ENCODE measurements at regions not wholly inside any gene's neighbourhood (a gene's known extent, or its start where the extent isn't known, plus 50 kb on each side); places are given as distances from the start of the nearest gene placed in this dataset.

DNA sequence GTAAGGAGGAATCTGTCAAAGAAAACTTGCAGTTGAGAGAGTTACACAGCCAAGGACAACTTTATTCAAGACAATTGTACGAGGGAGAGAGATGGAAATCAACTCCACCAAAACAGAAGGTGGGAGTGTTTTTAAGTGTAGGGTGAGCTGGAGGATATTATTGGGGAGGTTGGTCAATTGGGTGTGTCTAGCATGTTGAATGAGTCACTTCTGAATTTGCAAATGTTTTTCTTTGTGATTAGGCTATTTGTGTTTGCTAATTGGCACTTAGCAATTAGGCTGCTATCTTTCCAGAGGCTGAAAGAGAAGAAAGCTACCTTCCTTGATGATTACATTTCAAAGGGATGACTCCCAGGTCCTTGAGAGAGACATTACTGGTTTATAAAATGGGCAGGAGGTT lies 441.1 kb downstream of the MEI4 start:
- TF ChIP-seq Cebpa-rat (IDR thresholded peaks at IDR 0.05): no peak
- Histone ChIP-seq H3K36me3 (no peaks in the 10 kb centered on the region), H3K9me3 (no peaks in the 10 kb centered on the region), H3K4me2 (no peak overlapping the region), H3K4me3 (no peak overlapping the region), H4K20me1 (no peaks in the 10 kb centered on the region), H3K27me3 (no peaks in the 10 kb centered on the region), H3K27ac (no peak overlapping the region), H3K9ac (no peak overlapping the region), H3K4me1 (no peaks in the 10 kb centered on the region)

GRCh38 chr6:78101387-78101786 lies 448.5 kb downstream of the MEI4 start:
- no peak for TF ChIP-seq Cebpa-rat (IDR thresholded peaks at IDR 0.05)
- Histone ChIP-seq H3K4me3 (no peak overlapping the region), H4K20me1 (no peaks in the 10 kb centered on the region)

GRCh38 chr6:78110641-78111040 lies 457.8 kb downstream of the MEI4 start:
- Histone ChIP-seq H3K9ac (no peak overlapping the region), H3K4me1 (no peaks in the 10 kb centered on the region), H3K27me3 (no peaks in the 10 kb centered on the region), H3K36me3 (no peaks in the 10 kb centered on the region), H4K20me1 (no peaks in the 10 kb centered on the region), H3K4me3 (no peak overlapping the region), H3K27ac (no peak overlapping the region), H3K9me3 (no peaks in the 10 kb centered on the region), H3K4me2 (no peak overlapping the region)
- TF ChIP-seq Cebpa-rat (IDR thresholded peaks at IDR 0.05): no peak

More at GRCh38 chr6:78101387-78101786, 448.5 kb downstream of the MEI4 start:
- Histone ChIP-seq H3K27ac (no peak overlapping the region), H3K4me2 (no peak overlapping the region), H3K9ac (no peak overlapping the region), H3K9me3 (no peaks in the 10 kb centered on the region), H3K4me1 (no peaks in the 10 kb centered on the region), H3K27me3 (no peaks in the 10 kb centered on the region), H3K36me3 (no peaks in the 10 kb centered on the region)

DNA sequence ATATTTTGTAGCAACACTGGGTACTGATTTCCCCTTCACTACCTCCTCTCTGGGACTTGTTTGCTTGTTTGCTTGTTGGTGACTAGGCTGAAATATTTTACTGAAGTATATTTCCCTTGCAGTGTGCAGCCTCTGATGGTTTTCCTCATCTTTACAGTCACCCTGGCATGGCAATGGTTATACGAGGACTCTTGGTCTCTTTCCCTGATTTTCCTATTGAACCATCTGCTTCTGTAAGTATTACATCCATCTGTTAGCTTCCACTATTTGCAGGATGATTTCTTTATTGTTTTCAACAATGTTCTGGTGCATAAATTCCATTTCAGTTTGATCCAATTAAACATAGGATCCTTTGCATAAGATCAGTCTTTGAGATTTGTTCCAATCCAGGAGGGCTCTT lies 465.1 kb downstream of the MEI4 start:
- Histone ChIP-seq H3K36me3 (no peaks in the 10 kb centered on the region), H3K27ac (no peak overlapping the region), H3K9ac (no peak overlapping the region), H3K27me3 (no peaks in the 10 kb centered on the region), H3K4me1 (no peaks in the 10 kb centered on the region), H3K4me2 (no peak overlapping the region), H3K4me3 (no peak overlapping the region), H3K9me3 (no peaks in the 10 kb centered on the region), H4K20me1 (no peaks in the 10 kb centered on the region)
- no peak for TF ChIP-seq Cebpa-rat (IDR thresholded peaks at IDR 0.05)

DNA sequence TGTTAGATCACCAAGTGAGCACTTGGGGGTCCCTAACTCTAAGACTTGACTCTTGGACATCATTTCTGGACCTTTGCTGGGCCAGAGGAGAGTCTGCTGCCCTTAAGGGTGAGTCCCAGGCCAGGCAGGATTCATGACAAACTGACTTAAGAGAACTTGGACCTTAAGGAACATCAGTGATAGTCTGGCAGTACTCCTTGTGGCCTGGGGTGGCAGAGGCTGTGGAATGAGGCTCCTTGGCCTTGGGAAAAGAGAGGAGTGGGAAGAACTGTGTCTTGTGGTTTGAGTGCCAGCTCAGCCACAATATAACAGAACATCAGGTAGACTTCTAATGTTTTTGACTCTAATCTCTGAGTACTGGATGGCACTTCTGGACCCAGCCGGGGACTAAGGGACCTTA lies 478.7 kb downstream of the MEI4 start:
- Histone ChIP-seq H3K9ac (no peak overlapping the region), H3K27ac (no peak overlapping the region), H3K4me3 (no peak overlapping the region), H4K20me1 (no peaks in the 10 kb centered on the region), H3K9me3 (peaks cover 3% of the 10 kb centered on the region; the same call in 1 of the 2 replicates), H3K4me1 (no peaks in the 10 kb centered on the region), H3K4me2 (no peak overlapping the region), H3K27me3 (no peaks in the 10 kb centered on the region), H3K36me3 (no peaks in the 10 kb centered on the region)
- no peak for TF ChIP-seq Cebpa-rat (IDR thresholded peaks at IDR 0.05)

GRCh38 chr6:78132671-78133410 lies 480.0 kb downstream of the MEI4 start:
- Histone ChIP-seq H3K4me1 (no peaks in the 10 kb centered on the region), H4K20me1 (no peaks in the 10 kb centered on the region), H3K27ac (no peak overlapping the region), H3K9ac (no peak overlapping the region), H3K36me3 (no peaks in the 10 kb centered on the region), H3K9me3 (peaks cover 6% of the 10 kb centered on the region; the same call in 1 of the 2 replicates), H3K27me3 (no peaks in the 10 kb centered on the region), H3K4me3 (no peak overlapping the region), H3K4me2 (no peak overlapping the region)
- no peak for TF ChIP-seq Cebpa-rat (IDR thresholded peaks at IDR 0.05)

- TF ChIP-seq Cebpa-rat (IDR thresholded peaks at IDR 0.05): no peak
- Histone ChIP-seq H3K36me3 (no peaks in the 10 kb centered on the region), H3K9ac (no peak overlapping the region), H3K9me3 (no peaks in the 10 kb centered on the region), H3K27me3 (no peaks in the 10 kb centered on the region), H3K4me1 (no peaks in the 10 kb centered on the region), H3K4me2 (no peak overlapping the region), H4K20me1 (no peaks in the 10 kb centered on the region), H3K4me3 (no peak overlapping the region), H3K27ac (no peak overlapping the region)
Measured at GRCh38 chr6:78150425-78150824, 497.6 kb downstream of the MEI4 start.

GRCh38 chr6:78153976-78154375 lies 501.1 kb downstream of the MEI4 start:
- no peaks in the 10 kb centered on the region for H3K27me3 ChIP-seq
- H3K36me3 ChIP-seq: no peaks in the 10 kb centered on the region
- TF ChIP-seq Cebpa-rat (IDR thresholded peaks at IDR 0.05): no peak
- no peak overlapping the region for H3K4me2 ChIP-seq
- H3K4me1 ChIP-seq: no peaks in the 10 kb centered on the region
- no peak overlapping the region for H3K9ac ChIP-seq
- no peak overlapping the region for H3K4me3 ChIP-seq
- H3K27ac ChIP-seq: no peak overlapping the region
- H4K20me1 ChIP-seq: no peaks in the 10 kb centered on the region
- H3K9me3 ChIP-seq: no peaks in the 10 kb centered on the region

DNA sequence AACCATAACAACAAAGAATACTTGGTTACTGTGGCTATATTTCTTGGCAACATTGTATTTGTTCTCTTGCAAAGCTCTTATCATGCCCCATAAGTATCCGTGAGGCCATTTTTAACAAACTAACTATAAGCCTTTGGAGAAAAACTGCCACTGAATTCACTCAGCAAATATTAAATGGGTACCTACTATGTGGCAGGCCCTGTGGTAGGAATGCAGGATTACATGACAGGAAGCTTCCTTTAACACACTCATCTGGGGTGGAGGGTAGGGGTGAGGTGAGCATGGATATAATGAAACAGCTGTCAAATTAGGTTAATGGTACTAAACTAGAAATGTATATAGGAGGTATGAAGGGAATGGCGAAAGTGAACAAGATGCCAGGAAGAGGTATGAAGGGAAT lies 504.8 kb downstream of the MEI4 start:
- Histone ChIP-seq H3K4me1 (no peaks in the 10 kb centered on the region), H3K4me3 (no peak overlapping the region), H3K27me3 (no peaks in the 10 kb centered on the region), H3K27ac (no peak overlapping the region), H3K4me2 (no peak overlapping the region), H4K20me1 (no peaks in the 10 kb centered on the region), H3K36me3 (no peaks in the 10 kb centered on the region), H3K9me3 (no peaks in the 10 kb centered on the region), H3K9ac (no peak overlapping the region)
- TF ChIP-seq Cebpa-rat (IDR thresholded peaks at IDR 0.05): no peak

- H3K4me3 ChIP-seq: no peak overlapping the region
- H3K4me2 ChIP-seq: no peak overlapping the region
- H3K9ac ChIP-seq: no peak overlapping the region
- H4K20me1 ChIP-seq: no peaks in the 10 kb centered on the region
- H3K4me1 ChIP-seq: no peaks in the 10 kb centered on the region
- H3K9me3 ChIP-seq: peaks cover 6% of the 10 kb centered on the region; the same call in 1 of the 2 replicates
- no peaks in the 10 kb centered on the region for H3K27me3 ChIP-seq
- no peaks in the 10 kb centered on the region for H3K36me3 ChIP-seq
- TF ChIP-seq Cebpa-rat (IDR thresholded peaks at IDR 0.05): no peak
- H3K27ac ChIP-seq: no peak overlapping the region
Measured at GRCh38 chr6:78188891-78189290, 536.1 kb downstream of the MEI4 start.

DNA sequence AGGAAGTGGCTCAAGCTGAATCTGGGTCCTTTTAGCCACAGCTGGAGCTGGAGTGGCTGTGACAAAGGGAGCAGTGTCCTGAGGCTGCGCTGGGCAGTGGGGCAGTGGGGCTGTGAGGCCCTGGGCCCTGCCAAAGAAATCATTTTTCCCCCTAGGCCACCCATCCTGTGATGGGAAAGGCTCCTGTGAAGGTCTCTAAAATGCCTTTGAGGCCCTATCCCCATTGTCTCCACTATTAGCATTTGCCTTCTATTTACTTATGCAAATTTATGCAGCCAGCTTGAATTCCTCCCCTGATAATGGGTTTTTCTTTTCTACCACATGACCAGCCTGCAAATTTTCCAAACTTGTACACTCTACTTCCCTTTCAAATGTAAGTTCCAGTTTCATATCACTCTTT lies 539.2 kb downstream of the MEI4 start:
- H3K9ac ChIP-seq: no peak overlapping the region
- no peaks in the 10 kb centered on the region for H3K27me3 ChIP-seq
- H4K20me1 ChIP-seq: no peaks in the 10 kb centered on the region
- no peak overlapping the region for H3K4me2 ChIP-seq
- peaks cover 6% of the 10 kb centered on the region; the same call in 1 of the 2 replicates for H3K9me3 ChIP-seq
- no peak for TF ChIP-seq Cebpa-rat (IDR thresholded peaks at IDR 0.05)
- no peaks in the 10 kb centered on the region for H3K36me3 ChIP-seq
- no peak overlapping the region for H3K4me3 ChIP-seq
- no peak overlapping the region for H3K27ac ChIP-seq
- H3K4me1 ChIP-seq: no peaks in the 10 kb centered on the region
